Activated T-cell treated with anti-CD3 and anti-CD28 coated beads for 1 hour (primary cell): ENCODE measurements at regions not wholly inside any gene's neighbourhood (a gene's known extent, or its start where the extent isn't known, plus 50 kb on each side); places are given as distances from the start of the nearest gene placed in this dataset.

ENCODE experiments used
- DNase-seq: peaks from one replicate; pipeline ENCODE4 v3.0.0-alpha.2; 2020; ENCODE audit warnings: low read depth

DNA sequence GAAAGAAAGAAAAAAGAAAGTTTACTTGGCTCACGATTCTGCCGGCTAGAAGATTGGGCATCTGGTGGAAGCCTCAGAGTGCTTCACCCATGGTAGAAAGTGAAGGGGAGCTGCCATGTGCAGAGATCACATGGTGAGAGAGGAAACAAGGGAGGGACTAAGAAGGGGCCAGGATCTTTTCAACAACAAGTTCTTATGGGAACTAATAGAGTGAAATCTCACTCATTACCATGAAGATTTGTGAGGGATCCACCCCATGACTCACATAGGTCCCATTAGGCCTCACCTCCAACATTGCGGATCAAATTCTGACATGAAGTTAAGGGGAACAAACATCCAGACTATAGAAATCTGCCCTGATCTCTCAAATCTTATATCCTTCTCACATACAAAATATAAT is 61.3 kb upstream of the UGT8 start:
- DNase-seq = no peak

DNA sequence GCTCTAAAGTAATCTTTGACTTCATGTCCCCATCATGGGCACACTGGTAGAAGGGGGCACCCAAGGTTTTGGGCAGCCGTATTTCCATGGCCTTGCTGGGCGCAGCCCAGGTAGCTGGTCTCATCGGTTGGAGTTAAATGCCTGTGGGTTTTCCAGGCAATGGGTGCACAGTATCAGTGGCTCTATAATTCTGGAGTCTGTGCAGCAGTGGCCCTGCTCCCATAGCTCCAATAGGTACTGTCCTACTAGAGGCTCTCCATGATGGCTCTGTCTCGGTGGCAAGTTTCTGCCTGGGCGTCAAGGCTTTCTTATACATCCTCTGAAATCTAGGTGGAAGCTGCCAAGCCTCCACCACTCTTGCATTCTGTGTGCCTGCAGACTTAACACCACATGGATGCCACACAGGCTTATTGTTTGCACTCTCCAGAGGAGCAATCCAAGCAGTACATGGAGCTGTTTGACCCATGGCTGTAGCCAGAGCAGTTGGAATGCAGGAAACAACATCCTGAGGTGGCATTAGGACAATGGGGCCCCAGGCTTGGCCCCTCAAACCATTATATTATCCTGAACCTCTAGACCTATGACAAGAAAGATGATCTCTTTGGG is 60.5 kb upstream of the UGT8 start:
- no peak for DNase-seq

DNA sequence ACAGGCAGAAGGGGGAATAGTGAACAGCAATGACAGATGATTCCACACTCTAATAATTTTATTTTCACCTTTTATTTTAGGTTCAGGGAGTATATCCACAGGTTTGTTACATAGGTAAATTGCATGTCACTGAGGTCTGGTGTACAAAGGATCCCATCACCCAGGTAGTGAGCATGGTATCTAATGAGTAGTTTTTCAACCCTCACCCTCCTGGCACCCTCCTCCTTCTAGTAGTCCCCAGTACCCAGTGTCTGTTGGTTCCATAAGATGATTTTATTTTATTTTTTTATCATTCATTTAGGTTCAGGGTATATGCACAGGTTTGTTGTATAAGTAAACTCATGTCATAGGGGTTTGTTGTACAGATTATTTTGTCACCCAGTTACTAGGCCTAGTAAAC is 58.6 kb upstream of the UGT8 start:
- DNase-seq = no peak

DNA sequence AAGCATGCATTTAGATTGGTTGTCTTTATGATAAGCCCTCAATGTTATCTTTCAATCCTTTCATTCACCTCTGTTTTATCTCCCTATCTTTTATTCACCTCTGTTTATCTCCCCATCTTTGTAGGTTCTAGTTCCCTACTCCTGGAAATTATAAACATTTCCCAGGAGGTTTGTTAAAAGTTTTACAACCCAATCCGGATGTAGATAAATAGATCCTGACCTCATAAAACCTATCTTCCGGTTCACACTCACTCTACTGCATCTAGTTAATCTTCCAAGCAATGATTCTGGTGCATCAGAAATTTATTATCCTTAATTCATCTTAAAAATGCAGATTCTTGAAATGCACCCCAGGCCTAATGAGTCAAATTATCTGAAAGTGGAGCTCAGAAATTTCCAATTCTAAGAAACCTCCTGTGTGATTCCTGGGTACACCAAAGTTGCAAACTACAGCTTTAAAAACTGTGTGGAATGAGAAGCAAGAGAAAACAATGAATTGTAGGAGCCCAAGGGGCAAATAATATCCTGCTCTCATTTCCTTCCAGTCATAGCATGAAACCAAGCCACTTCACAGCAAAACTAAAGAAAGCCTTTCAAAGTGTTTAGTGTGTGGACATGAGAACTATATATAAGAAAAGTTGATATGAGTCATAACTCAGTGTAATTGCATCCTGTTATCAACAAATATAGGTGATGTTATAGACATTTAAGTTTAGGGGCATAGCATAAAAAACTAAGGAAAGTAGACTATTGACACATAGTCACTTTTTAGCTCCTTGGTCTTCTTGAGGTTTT is 51.1 kb upstream of the UGT8 start:
- DNase-seq = no peak
